Panc1 (cell line): ENCODE measurements at regions not wholly inside any gene's neighbourhood (a gene's known extent, or its start where the extent isn't known, plus 50 kb on each side); places are given as distances from the start of the nearest gene placed in this dataset.

ENCODE experiments used
- ATAC-seq: fragments of 200-7000 bp; cut with Tn5 transposase; 2 replicates; pipeline ENCODE4 v1.9.1; 2020; ENCODE audit warnings: mild to moderate bottlenecking, moderate library complexity
- BruUV-seq: library from RNA; stranded (reverse); fragments of 400-500 nt; replicated peaks from 2 replicates; lab custom pipeline; 2021; lab: Mats Ljungman, UMichigan
- CTCF ChIA-PET: fragments of 300-600 bp; sonication (Branson Sonifier 250); formaldehyde crosslinking; loops from one replicate; lab custom pipeline; 2022; ENCODE audit warnings: antibody characterized with exemption; lab: Charles Lee
- POLR2A ChIA-PET: fragments of 300-600 bp; sonication (Branson Sonifier 250); formaldehyde crosslinking; loops from one replicate; lab custom pipeline; 2022; ENCODE audit warnings: antibody characterized with exemption; lab: Charles Lee
- DNase-seq: peaks from one replicate; pipeline ENCODE4 v3.0.0-alpha.2; 2010; ENCODE audit warnings: low read depth, low spot score
- H3K27ac ChIP-seq: 2 replicates; pipeline ENCODE4 v1.5.1; 2011; ENCODE audit warnings: mild to moderate bottlenecking, low read length, inconsistent platforms
- H3K27me3 ChIP-seq: fragments of 200-500 bp; sonication (Bioruptor generic); 2 replicates; pipeline ENCODE4 v1.6.0; 2014; ENCODE audit warnings: low read length, inconsistent platforms; ENCODE audit not compliant: control insufficient read depth, insufficient read depth
- H3K36me3 ChIP-seq: fragments of 200-500 bp; sonication (Bioruptor generic); 2 replicates; pipeline ENCODE4 v1.5.1; 2014; ENCODE audit warnings: inconsistent platforms, mild to moderate bottlenecking, low read length, moderate library complexity; ENCODE audit not compliant: control insufficient read depth, insufficient read depth
- H3K4me1 ChIP-seq: 2 replicates; pipeline ENCODE4 v1.5.1; 2011; ENCODE audit warnings: inconsistent platforms, mild to moderate bottlenecking, low read length, moderate library complexity; ENCODE audit not compliant: control insufficient read depth, insufficient read depth
- H3K4me3 ChIP-seq, 2 experiments: 2 replicates each; pipeline ENCODE4 v1.5.1; 2011 to 2012; ENCODE audit warnings: low read depth in 2 of 2, low read length in 2 of 2, mild to moderate bottlenecking in 2 of 2, inconsistent platforms in 1 of 2, moderate library complexity in 1 of 2
- H3K9me3 ChIP-seq: fragments of 200-500 bp; sonication (Bioruptor generic); 2 replicates; pipeline ENCODE4 v1.5.1; 2014; ENCODE audit warnings: low read depth, mild to moderate bottlenecking, inconsistent platforms, low read length, moderate library complexity; ENCODE audit not compliant: control insufficient read depth, insufficient read depth
- CTCF ChIP-seq: fragments of 450-650 bp; IDR thresholded peaks from 2 replicates; pipeline ENCODE4 v1.5.1; 2017; ENCODE audit warnings: mild to moderate bottlenecking
- POLR2AphosphoS5 ChIP-seq: IDR thresholded peaks from 2 replicates; pipeline ENCODE4 v1.6.1; 2012; ENCODE audit warnings: mild to moderate bottlenecking, low read depth, low read length, moderate library complexity
- REST ChIP-seq, 2 experiments: IDR thresholded peaks; 2 replicates each; pipeline ENCODE4 v1.6.1; 2011 to 2012; ENCODE audit warnings: low read depth in 2 of 2, control low read depth in 1 of 2, low read length in 1 of 2, mild to moderate bottlenecking in 1 of 2, moderate library complexity in 1 of 2; ENCODE audit not compliant: insufficient read depth in 1 of 2
- SIN3A ChIP-seq: IDR thresholded peaks from 2 replicates; pipeline ENCODE4 v1.6.1; 2012; ENCODE audit warnings: low read depth, mild to moderate bottlenecking, low read length, moderate library complexity, borderline replicate concordance; ENCODE audit not compliant: insufficient read depth
- TCF7L2 ChIP-seq: IDR thresholded peaks from 2 replicates; pipeline ENCODE4 v1.6.1; 2011; ENCODE audit warnings: mild to moderate bottlenecking, low read depth, low read length, inconsistent platforms
- in situ Hi-C: cut with HindIII; loops from 2 replicates; pipeline ENCODE4 v1.10.0; 2016; ENCODE audit warnings: low sequenced_read_pairs, low pct_unique_long_range_greater_than_20kb
- intact Hi-C: fragments of 100-400 bp; cut with micrococcal nuclease; formaldehyde crosslinking; loops from one replicate; pipeline ENCODE4 v1.10.0; 2022; ENCODE audit not compliant: unreplicated experiment

GRCh38 chr9:90547896-90548295 is 94.7 kb downstream of the DIRAS2 start:
- in situ Hi-C loops (no loop called here), intact Hi-C loops (no loop called here)
- TF ChIP-seq POLR2AphosphoS5 (no peak), TCF7L2 (no peak), CTCF (no peak), REST (IDR thresholded peaks at IDR 0.05; ENCODE audit: insufficient read depth in 1 of 2, low read depth in 2 of 2, low read length in 1 of 2) (no peak), SIN3A (no peak)
- ChIA-PET CTCF (no interaction called here), POLR2A (no interaction called here)
- Histone ChIP-seq H3K27me3 (no peaks in the 10 kb centered on the region), H3K36me3 (no peaks in the 10 kb centered on the region), H3K4me1 (no peaks in the 10 kb centered on the region), H3K9me3 (no peaks in the 10 kb centered on the region), H3K27ac (no peak overlapping the region), H3K4me3 (no peak overlapping the region)
- DNase-seq (no peak), ATAC-seq (no peak)
- BruUV-seq = no TSS peak

- ChIA-PET CTCF (no interaction called here), POLR2A (no interaction called here)
- TF ChIP-seq TCF7L2 (no peak), POLR2AphosphoS5 (no peak), SIN3A (no peak), REST (IDR thresholded peaks at IDR 0.05; ENCODE audit: insufficient read depth in 1 of 2, low read depth in 2 of 2, low read length in 1 of 2) (no peak), CTCF (no peak)
- Histone ChIP-seq H3K4me3 (no peak overlapping the region), H3K36me3 (no peaks in the 10 kb centered on the region), H3K9me3 (no peaks in the 10 kb centered on the region), H3K27ac (no peak overlapping the region), H3K27me3 (no peaks in the 10 kb centered on the region), H3K4me1 (no peaks in the 10 kb centered on the region)
- in situ Hi-C loops = no loop called here
- intact Hi-C loops = no loop called here
- no TSS peak for BruUV-seq
- DNase-seq (no peak), ATAC-seq (no peak)
These were observed 90.3 kb downstream of the DIRAS2 start for GRCh38 chr9:90552317-90552716.
